Calu3 (cell line): ENCODE measurements at regions not wholly inside any gene's neighbourhood (a gene's known extent, or its start where the extent isn't known, plus 50 kb on each side); places are given as distances from the start of the nearest gene placed in this dataset.

Source experiments
- BruUV-seq: library from RNA; stranded (reverse); fragments of 400-500 nt; replicated peaks from 2 replicates; lab custom pipeline; 2021; lab: Mats Ljungman, UMichigan
- CTCF ChIA-PET: fragments of 300-600 bp; sonication (Branson Sonifier 250); formaldehyde crosslinking; loops from one replicate; lab custom pipeline; 2022; ENCODE audit warnings: antibody characterized with exemption; lab: Charles Lee
- DNase-seq: peaks from one replicate; pipeline ENCODE4 v3.0.0; 2022
- H3K27ac Mint-ChIP-seq: one replicate; pipeline ENCODE4 v1.8.0; 2022; ENCODE audit warnings: mixed read lengths; ENCODE audit not compliant: unreplicated experiment
- H3K27me3 Mint-ChIP-seq: one replicate; pipeline ENCODE4 v1.8.0; 2022; ENCODE audit warnings: mixed read lengths; ENCODE audit not compliant: unreplicated experiment
- H3K36me3 Mint-ChIP-seq: one replicate; pipeline ENCODE4 v1.8.0; 2022; ENCODE audit warnings: mild to moderate bottlenecking, moderate library complexity, mixed read lengths; ENCODE audit not compliant: insufficient read depth, unreplicated experiment
- H3K4me1 Mint-ChIP-seq: one replicate; pipeline ENCODE4 v1.8.0; 2022; ENCODE audit warnings: mild to moderate bottlenecking, low read depth, mixed read lengths; ENCODE audit not compliant: unreplicated experiment
- H3K4me3 Mint-ChIP-seq: one replicate; pipeline ENCODE4 v1.8.0; 2022; ENCODE audit warnings: mild to moderate bottlenecking, low read depth, moderate library complexity, mixed read lengths; ENCODE audit not compliant: unreplicated experiment
- H3K9me3 Mint-ChIP-seq: one replicate; pipeline ENCODE4 v1.8.0; 2022; ENCODE audit warnings: low read depth, mixed read lengths; ENCODE audit not compliant: unreplicated experiment
- CTCF ChIP-seq: fragments of 200-600 bp; IDR thresholded peaks from one replicate; pipeline ENCODE4 v1.8.0; 2022; ENCODE audit warnings: antibody characterized with exemption; ENCODE audit not compliant: unreplicated experiment
- intact Hi-C: fragments of 100-400 bp; cut with micrococcal nuclease; formaldehyde crosslinking; loops from one replicate; pipeline ENCODE4 v1.10.0; 2022; ENCODE audit not compliant: unreplicated experiment

DNA sequence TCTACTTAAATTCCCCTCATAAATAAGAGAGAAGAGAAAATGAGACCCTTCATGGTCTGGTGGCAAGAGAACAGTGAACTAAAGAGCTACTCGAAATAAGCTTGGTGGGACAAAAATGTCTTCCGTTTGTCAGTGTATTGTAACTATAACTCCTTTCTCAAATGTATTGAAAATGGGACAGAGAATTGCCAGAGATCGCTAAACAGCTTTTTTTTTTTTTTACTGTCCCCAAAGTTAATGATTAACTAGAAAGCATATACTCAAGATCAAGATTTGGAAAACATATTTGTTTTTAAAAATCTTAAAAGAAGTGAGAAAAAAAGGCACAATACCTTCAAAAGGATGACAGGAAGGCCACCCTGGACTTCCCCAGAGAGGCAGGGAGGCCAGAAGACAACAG, 206.4 kb upstream of the CTNND2 start:
- no peak for TF ChIP-seq CTCF
- DNase-seq: no peak
- Mint-ChIP-seq H3K36me3 (no peaks in the 10 kb centered on the region), H3K9me3 (no peaks in the 10 kb centered on the region), H3K27me3 (no peaks in the 10 kb centered on the region), H3K4me1 (peaks cover 11% of the 10 kb centered on the region), H3K27ac (no peak overlapping the region), H3K4me3 (no peak overlapping the region)
- CTCF ChIA-PET: no interaction called here
- BruUV-seq: no TSS peak
- intact Hi-C loops: no loop called here

- Mint-ChIP-seq H3K27me3 (no peaks in the 10 kb centered on the region), H3K36me3 (no peaks in the 10 kb centered on the region), H3K4me1 (peaks cover 11% of the 10 kb centered on the region), H3K9me3 (no peaks in the 10 kb centered on the region), H3K27ac (no peak overlapping the region), H3K4me3 (no peak overlapping the region)
- TF ChIP-seq CTCF: no peak
- intact Hi-C loops: no loop called here
- no peak for DNase-seq
- no TSS peak for BruUV-seq
- CTCF ChIA-PET: no interaction called here
These were observed 204.9 kb upstream of the CTNND2 start for GRCh38 chr5:12109075-12109688.

- Mint-ChIP-seq H3K4me3 (no peak overlapping the region), H3K4me1 (no peaks in the 10 kb centered on the region), H3K27ac (no peak overlapping the region), H3K27me3 (no peaks in the 10 kb centered on the region), H3K9me3 (peaks cover 3% of the 10 kb centered on the region), H3K36me3 (no peaks in the 10 kb centered on the region)
- BruUV-seq: no TSS peak
- no peak for DNase-seq
- CTCF ChIA-PET: no interaction called here
- no peak for TF ChIP-seq CTCF
- intact Hi-C loops: no loop called here
These were observed 197.9 kb upstream of the CTNND2 start for GRCh38 chr5:12102151-12102550.

DNA sequence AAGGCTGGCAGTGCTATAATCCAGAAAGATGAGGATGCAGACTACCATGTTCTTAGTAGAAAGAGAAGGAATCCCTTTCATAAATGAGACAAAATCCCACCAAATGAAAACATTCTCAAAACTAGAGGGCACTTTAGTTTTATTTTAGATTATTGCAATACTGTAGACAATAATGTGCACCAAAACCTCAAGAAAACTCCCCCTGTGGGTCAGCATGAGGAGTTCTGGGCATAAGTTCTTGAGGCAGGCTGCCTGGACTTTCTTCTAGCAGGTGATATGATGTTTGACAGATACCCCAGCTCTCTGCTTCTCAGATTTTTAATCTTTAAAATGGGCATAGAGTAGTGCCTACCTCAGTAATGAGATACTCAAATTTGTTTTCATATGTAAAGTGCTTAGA, 196.3 kb upstream of the CTNND2 start:
- BruUV-seq: no TSS peak
- Mint-ChIP-seq H3K9me3 (peaks cover 3% of the 10 kb centered on the region), H3K27ac (no peak overlapping the region), H3K36me3 (no peaks in the 10 kb centered on the region), H3K27me3 (no peaks in the 10 kb centered on the region), H3K4me1 (no peaks in the 10 kb centered on the region), H3K4me3 (no peak overlapping the region)
- CTCF ChIA-PET: no interaction called here
- DNase-seq: no peak
- intact Hi-C loops: no loop called here
- no peak for TF ChIP-seq CTCF
